GM10248 (cell line): ENCODE measurements at regions not wholly inside any gene's neighbourhood (a gene's known extent, or its start where the extent isn't known, plus 50 kb on each side); places are given as distances from the start of the nearest gene placed in this dataset.

Experiments used
- CTCF ChIA-PET: fragments of 300-600 bp; sonication (Branson Sonifier 250); formaldehyde crosslinking; extraction: SDS; loops from one replicate; lab custom pipeline; 2021; ENCODE audit warnings: antibody characterized with exemption; lab: Yijun Ruan, JAX
- POLR2A ChIA-PET: fragments of 350-650 bp; sonication (Branson Sonifier 250); formaldehyde crosslinking; extraction: SDS; loops from one replicate; lab custom pipeline; 2020; ENCODE audit warnings: antibody characterized with exemption; lab: Yijun Ruan, JAX
- DNase-seq: peaks from one replicate; pipeline ENCODE4 v3.0.0; 2012; ENCODE audit errors: extremely low spot score
- TF ChIP-seq, protein P1 (sequence below): IDR thresholded peaks from 2 replicates; pipeline ENCODE4 v1.5.1; 2012; ENCODE audit warnings: mild to moderate bottlenecking, low read depth; ENCODE audit errors: extremely low read depth, missing control alignments, control extremely low read depth

GRCh38 chr17:68734187-68734900 lies 133.2 kb upstream of the FAM20A start:
- TF ChIP-seq, protein P1, sequence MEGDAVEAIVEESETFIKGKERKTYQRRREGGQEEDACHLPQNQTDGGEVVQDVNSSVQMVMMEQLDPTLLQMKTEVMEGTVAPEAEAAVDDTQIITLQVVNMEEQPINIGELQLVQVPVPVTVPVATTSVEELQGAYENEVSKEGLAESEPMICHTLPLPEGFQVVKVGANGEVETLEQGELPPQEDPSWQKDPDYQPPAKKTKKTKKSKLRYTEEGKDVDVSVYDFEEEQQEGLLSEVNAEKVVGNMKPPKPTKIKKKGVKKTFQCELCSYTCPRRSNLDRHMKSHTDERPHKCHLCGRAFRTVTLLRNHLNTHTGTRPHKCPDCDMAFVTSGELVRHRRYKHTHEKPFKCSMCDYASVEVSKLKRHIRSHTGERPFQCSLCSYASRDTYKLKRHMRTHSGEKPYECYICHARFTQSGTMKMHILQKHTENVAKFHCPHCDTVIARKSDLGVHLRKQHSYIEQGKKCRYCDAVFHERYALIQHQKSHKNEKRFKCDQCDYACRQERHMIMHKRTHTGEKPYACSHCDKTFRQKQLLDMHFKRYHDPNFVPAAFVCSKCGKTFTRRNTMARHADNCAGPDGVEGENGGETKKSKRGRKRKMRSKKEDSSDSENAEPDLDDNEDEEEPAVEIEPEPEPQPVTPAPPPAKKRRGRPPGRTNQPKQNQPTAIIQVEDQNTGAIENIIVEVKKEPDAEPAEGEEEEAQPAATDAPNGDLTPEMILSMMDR, result no peak
- ChIA-PET CTCF (no interaction called here), POLR2A (no interaction called here)
- DNase-seq, result no peak

DNA sequence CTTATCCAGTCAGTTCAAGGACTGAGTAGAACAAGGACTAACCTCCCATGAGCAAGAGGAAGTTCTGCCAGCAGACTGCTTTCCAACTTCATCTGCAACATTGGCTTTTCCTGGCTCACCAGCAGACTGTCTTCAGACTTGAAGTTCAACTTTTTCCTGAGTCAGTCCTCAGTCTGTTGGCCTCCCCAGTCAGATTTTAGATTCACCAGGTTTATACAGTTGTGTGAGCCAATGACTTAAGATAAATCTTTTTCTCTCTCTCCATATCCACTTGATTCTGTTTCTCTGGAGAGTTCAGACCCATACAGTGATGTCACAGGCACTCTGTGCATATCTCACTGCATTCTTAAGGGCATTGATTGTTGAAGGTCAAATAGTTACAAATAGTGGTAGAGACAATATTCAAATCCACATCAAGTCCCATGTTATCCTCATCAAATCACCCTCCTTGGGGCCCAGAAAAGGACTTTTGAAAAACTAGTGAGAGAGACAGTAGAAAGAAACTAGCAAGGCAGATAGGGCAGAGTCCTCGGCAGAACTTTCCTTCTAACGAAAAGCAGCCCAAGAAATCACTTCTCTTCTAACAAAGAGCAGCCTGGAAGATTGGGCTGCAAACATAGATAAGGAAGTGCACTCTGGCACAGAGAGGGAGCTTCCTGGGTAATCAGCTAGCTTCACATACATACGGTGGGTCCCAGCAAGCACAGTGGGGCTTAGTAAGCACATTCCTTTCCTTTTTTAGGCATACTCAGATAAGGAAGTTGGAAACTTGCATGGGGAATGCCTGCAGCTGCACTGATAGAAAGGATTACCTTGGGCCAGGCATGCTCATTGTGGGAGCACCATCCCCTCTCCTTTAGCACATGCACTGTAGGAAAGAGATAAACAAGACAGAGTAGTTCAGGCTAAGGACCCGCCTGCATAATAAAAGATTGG lies 132.3 kb upstream of the FAM20A start:
- CTCF ChIA-PET, result no interaction called here
- TF ChIP-seq, protein P1, result no peak
- DNase-seq, result no peak
- POLR2A ChIA-PET, result no interaction called here

GRCh38 chr17:68732301-68732749 lies 131.2 kb upstream of the FAM20A start:
- ChIA-PET POLR2A (no interaction called here), CTCF (interaction anchor here (1.0 kb wide), 1 partner anchor 16 kb away, joined by 3 read pairs; no protein-coding TSS in a partner anchor)
- TF ChIP-seq, protein P1, result no peak
- no peak for DNase-seq

- POLR2A ChIA-PET, result no interaction called here
- TF ChIP-seq, protein P1, result no peak
- CTCF ChIA-PET, result interaction anchor here (1.0 to 1.3 kb wide), 2 partner anchors 15 to 36 kb away, joined by 3 read pairs; no protein-coding TSS in a partner anchor
- no peak for DNase-seq
Observed at GRCh38 chr17:68731465-68731864, 130.3 kb upstream of the FAM20A start.

DNA sequence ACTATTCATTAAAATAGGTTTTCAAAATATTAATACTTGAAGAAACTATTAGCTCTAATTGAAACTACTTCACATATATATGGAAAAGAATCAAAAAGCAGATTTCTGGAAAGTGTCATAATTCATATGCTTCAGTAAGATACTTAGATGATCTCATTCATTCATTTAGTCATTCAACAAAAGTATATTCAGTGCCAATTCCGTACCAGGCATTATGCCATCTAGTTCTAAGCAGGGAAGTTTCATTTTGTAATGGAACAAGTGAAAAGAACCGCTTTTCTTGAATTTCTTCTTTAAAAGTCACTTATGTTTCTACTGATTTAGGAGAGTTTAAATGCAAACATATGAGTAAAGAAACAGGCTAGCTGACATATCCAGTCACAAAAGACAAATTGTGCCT lies 118.3 kb upstream of the FAM20A start:
- no peak for DNase-seq
- CTCF ChIA-PET, result interaction anchor here (1.1 kb wide), 1 partner anchor 12 kb away, joined by 3 read pairs; no protein-coding TSS in a partner anchor
- TF ChIP-seq, protein P1, result no peak
- POLR2A ChIA-PET, result no interaction called here

GRCh38 chr17:68718926-68719325 lies 117.8 kb upstream of the FAM20A start:
- DNase-seq, result no peak
- TF ChIP-seq, protein P1, result no peak
- ChIA-PET CTCF (interaction anchor here (1.1 kb wide), 1 partner anchor 12 kb away, joined by 3 read pairs; no protein-coding TSS in a partner anchor), POLR2A (no interaction called here)
